OCI-LY3 (cell line): ENCODE measurements at regions not wholly inside any gene's neighbourhood (a gene's known extent, or its start where the extent isn't known, plus 50 kb on each side); places are given as distances from the start of the nearest gene placed in this dataset.

ENCODE experiments used
- H2AFZ ChIP-seq: fragments of 200-600, 300-600 bp; shearing (Covaris generic); 2 replicates; pipeline ENCODE4 v1.6.0; 2014; ENCODE audit warnings: antibody characterized with exemption, low read depth, low read length
- H3K27ac ChIP-seq: fragments of 200-600, 300-600 bp; sonication (generic); 2 replicates; pipeline ENCODE4 v1.5.1; 2014; ENCODE audit warnings: mild to moderate bottlenecking, low read length, moderate library complexity, mixed read lengths
- H3K27me3 ChIP-seq: fragments of 200-600, 300-600 bp; sonication (generic); 2 replicates; pipeline ENCODE4 v1.6.1; 2014; ENCODE audit warnings: low read depth, low read length, mixed read lengths
- H3K36me3 ChIP-seq: fragments of 200-600, 300-600 bp; sonication (generic); replicated peaks from 2 replicates; pipeline ENCODE3; 2014; ENCODE audit warnings: low read depth, low read length, mixed read lengths
- H3K4me1 ChIP-seq: fragments of 300-600, 200-600 bp; sonication (generic); 2 replicates; pipeline ENCODE4 v1.6.1; 2014; ENCODE audit warnings: low read length, mixed read lengths
- H3K4me2 ChIP-seq: fragments of 200-600, 300-600 bp; sonication (generic); 2 replicates; pipeline ENCODE4 v1.6.1; 2014; ENCODE audit warnings: low read length, mixed read lengths
- H3K4me3 ChIP-seq: fragments of 300-600, 200-600 bp; sonication (generic); 2 replicates; pipeline ENCODE4 v1.5.1; 2014; ENCODE audit warnings: antibody characterized with exemption, mild to moderate bottlenecking, low read length, moderate library complexity
- H3K79me2 ChIP-seq: fragments of 300-600, 200-600 bp; shearing (Covaris generic); 2 replicates; pipeline ENCODE4 v1.6.1; 2014; ENCODE audit warnings: mild to moderate bottlenecking, low read length, mixed read lengths
- H3K9ac ChIP-seq: fragments of 300-600, 200-600 bp; shearing (Covaris generic); 2 replicates; pipeline ENCODE4 v1.6.0; 2014; ENCODE audit warnings: mild to moderate bottlenecking, low read length, moderate library complexity
- H3K9me3 ChIP-seq: fragments of 200-600, 300-600 bp; shearing (Covaris generic); 2 replicates; pipeline ENCODE4 v1.6.1; 2014; ENCODE audit warnings: low read length, mixed read lengths; ENCODE audit not compliant: insufficient read depth
- H4K20me1 ChIP-seq: fragments of 200-600, 300-600 bp; sonication (generic); 2 replicates; pipeline ENCODE4 v1.6.1; 2016; ENCODE audit warnings: low read length, mixed read lengths; ENCODE audit not compliant: insufficient read depth
- EZH2phosphoT487 ChIP-seq: fragments of 200-600 bp; shearing (Covaris generic); IDR thresholded peaks from 2 replicates; pipeline ENCODE4 v1.6.1; 2018; ENCODE audit warnings: antibody characterized with exemption, mixed run types, low read depth
- TF ChIP-seq, protein P1 (sequence below): fragments of 200-600, 300-600 bp; sonication (generic); IDR thresholded peaks from 2 replicates; pipeline ENCODE4 v1.5.1; 2014; ENCODE audit warnings: antibody characterized with exemption, low read length, low read depth

DNA sequence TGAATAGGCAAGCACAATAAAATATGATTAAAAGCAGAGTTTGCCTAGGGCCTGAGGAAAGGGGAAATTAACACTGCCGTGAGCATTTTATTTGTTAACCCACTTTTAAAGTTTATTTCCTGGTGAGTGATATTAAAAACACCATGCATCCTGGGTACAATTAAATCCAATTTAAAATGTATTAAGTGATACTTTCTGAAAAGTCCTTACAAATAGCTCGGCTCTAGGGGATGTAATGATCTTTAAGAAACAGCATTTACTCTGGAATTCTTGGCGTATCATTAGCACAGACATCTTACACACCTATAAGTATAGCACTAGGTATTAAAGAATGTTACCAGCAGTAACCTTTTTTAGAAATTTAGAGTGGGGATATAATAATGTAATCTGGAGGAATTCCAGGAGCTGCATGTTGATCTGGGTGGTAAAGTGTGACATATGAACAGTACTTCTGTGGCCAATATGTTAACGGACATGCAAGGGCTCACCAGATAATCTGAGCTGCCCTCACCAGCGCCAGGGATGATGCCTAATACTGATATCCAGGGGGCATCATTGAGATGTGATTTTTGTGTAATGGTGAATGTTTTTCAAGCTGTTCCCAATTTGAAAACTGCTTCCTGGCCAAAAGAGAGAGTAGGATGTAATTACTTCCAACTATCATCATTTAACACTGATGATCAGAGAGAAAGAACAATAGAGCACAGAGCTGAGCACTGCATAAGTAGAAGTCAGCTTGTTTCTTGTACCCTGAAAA is 235.9 kb downstream of the DSEL start:
- Histone ChIP-seq H2AFZ (0 out of 2 replicates have a peak overlapping the region, but pooled peaks have one; percentile 12), H3K27ac (no peak overlapping the region), H3K9ac (no peak overlapping the region), H3K4me1 (no peaks in the 10 kb centered on the region), H3K36me3 (no peaks in the 10 kb centered on the region), H4K20me1 (no peaks in the 10 kb centered on the region), H3K27me3 (no peaks in the 10 kb centered on the region), H3K9me3 (no peaks in the 10 kb centered on the region), H3K4me2 (no peak overlapping the region), H3K4me3 (no peak overlapping the region), H3K79me2 (no peaks in the 10 kb centered on the region)
- no peak for TF ChIP-seq EZH2phosphoT487
- TF ChIP-seq, protein P1, sequence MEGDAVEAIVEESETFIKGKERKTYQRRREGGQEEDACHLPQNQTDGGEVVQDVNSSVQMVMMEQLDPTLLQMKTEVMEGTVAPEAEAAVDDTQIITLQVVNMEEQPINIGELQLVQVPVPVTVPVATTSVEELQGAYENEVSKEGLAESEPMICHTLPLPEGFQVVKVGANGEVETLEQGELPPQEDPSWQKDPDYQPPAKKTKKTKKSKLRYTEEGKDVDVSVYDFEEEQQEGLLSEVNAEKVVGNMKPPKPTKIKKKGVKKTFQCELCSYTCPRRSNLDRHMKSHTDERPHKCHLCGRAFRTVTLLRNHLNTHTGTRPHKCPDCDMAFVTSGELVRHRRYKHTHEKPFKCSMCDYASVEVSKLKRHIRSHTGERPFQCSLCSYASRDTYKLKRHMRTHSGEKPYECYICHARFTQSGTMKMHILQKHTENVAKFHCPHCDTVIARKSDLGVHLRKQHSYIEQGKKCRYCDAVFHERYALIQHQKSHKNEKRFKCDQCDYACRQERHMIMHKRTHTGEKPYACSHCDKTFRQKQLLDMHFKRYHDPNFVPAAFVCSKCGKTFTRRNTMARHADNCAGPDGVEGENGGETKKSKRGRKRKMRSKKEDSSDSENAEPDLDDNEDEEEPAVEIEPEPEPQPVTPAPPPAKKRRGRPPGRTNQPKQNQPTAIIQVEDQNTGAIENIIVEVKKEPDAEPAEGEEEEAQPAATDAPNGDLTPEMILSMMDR: no peak

DNA sequence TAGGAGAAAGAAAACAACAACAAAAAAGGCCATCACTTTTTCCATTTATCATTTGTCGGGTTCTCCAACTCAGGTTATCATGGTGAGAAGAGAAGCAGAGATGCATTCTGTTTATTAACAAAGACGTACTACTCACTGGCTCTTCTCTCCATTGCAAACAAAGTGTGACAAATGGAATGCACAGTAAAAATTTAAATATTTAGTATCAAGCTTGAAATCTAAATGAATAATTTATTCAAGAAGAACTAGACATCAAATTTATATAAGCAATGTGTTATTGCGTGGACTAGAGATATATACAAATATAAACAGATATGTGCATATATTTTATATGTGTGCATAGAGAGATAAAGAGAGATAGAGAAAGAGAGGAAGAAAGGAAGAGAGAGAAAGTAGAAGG is 236.5 kb downstream of the DSEL start:
- H4K20me1 ChIP-seq: no peaks in the 10 kb centered on the region
- no peak overlapping the region for H3K27ac ChIP-seq
- no peaks in the 10 kb centered on the region for H3K4me1 ChIP-seq
- H3K36me3 ChIP-seq: no peaks in the 10 kb centered on the region
- no peak overlapping the region for H3K9ac ChIP-seq
- TF ChIP-seq EZH2phosphoT487: no peak
- TF ChIP-seq, protein P1: no peak
- no peaks in the 10 kb centered on the region for H3K9me3 ChIP-seq
- no peak overlapping the region for H2AFZ ChIP-seq
- no peaks in the 10 kb centered on the region for H3K79me2 ChIP-seq
- H3K27me3 ChIP-seq: no peaks in the 10 kb centered on the region
- H3K4me2 ChIP-seq: no peak overlapping the region
- H3K4me3 ChIP-seq: no peak overlapping the region

DNA sequence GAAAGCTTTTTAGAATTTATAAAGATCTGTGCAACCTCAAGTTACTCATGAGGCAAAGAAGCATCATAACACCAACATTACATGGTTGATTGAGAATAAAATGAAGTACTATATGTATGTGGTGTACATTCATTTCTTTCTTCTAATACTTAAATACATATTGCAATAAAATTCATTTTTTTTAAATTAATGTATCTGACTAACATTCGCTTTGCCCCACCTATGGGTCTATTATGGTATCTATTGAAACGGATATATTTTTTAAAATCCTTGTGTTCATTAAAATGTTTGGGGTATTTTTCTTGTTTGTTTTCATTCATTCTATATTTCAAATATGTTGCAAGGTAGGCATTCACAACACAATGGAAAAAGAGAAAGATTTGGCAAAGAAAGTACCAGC is 237.5 kb downstream of the DSEL start:
- Histone ChIP-seq H3K9me3 (no peaks in the 10 kb centered on the region), H4K20me1 (no peaks in the 10 kb centered on the region), H3K4me2 (no peak overlapping the region), H3K4me3 (no peak overlapping the region), H2AFZ (no peak overlapping the region), H3K27me3 (no peaks in the 10 kb centered on the region), H3K36me3 (no peaks in the 10 kb centered on the region), H3K4me1 (no peaks in the 10 kb centered on the region), H3K27ac (no peak overlapping the region), H3K79me2 (no peaks in the 10 kb centered on the region), H3K9ac (no peak overlapping the region)
- TF ChIP-seq EZH2phosphoT487: no peak
- TF ChIP-seq, protein P1: no peak

DNA sequence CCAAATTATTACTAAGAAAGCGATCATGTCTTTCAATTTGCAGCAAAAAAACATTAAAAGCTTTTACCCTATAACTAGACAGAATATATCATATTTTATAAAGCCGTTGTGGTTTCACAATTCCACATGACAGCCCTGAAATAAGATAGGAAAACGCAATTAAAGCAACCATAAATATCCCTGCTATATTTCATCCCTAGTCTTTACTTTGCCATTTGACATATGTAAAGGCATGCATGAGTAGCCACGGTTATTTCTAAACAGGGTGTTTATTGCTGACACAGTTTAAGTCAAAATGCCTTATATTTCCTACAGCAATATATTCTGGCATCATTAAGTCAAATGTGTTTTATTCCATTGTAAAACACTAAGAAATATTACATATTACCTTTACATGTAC is 239.9 kb downstream of the DSEL start:
- H3K4me1 ChIP-seq: no peaks in the 10 kb centered on the region
- no peak overlapping the region for H3K27ac ChIP-seq
- no peak overlapping the region for H2AFZ ChIP-seq
- no peaks in the 10 kb centered on the region for H3K36me3 ChIP-seq
- no peaks in the 10 kb centered on the region for H3K79me2 ChIP-seq
- no peak for TF ChIP-seq EZH2phosphoT487
- TF ChIP-seq, protein P1: no peak
- H3K4me3 ChIP-seq: no peak overlapping the region
- H3K9ac ChIP-seq: no peak overlapping the region
- H3K9me3 ChIP-seq: no peaks in the 10 kb centered on the region
- no peaks in the 10 kb centered on the region for H4K20me1 ChIP-seq
- H3K4me2 ChIP-seq: no peak overlapping the region
- no peaks in the 10 kb centered on the region for H3K27me3 ChIP-seq
